Vagina (tissue), 2 donors: ENCODE measurements at regions not wholly inside any gene's neighbourhood (a gene's known extent, or its start where the extent isn't known, plus 50 kb on each side); places are given as distances from the start of the nearest gene placed in this dataset.

Experiments used
- POLR2A ChIP-seq, 2 donors: fragments of 450-650 bp; IDR thresholded peaks; one replicate each; pipeline ENCODE4 v1.6.1; 2017; ENCODE audit warnings: antibody characterized with exemption in 2 of 2, mild to moderate bottlenecking in 2 of 2, moderate library complexity in 2 of 2
- POLR2AphosphoS5 ChIP-seq, 2 donors: sonication (generic); formaldehyde crosslinking; IDR thresholded peaks; one replicate each; pipeline ENCODE4 v1.9.0; 2017; ENCODE audit warnings: antibody characterized with exemption in 2 of 2, mild to moderate bottlenecking in 2 of 2, low read depth in 1 of 2; ENCODE audit not compliant: insufficient read depth in 1 of 2
- TF ChIP-seq, protein P1 (sequence below), 3 experiments: fragments of 450-650 bp in 2 of 3; fragments of 200-600 bp in 1 of 3; sonication (generic) in 1 of 3; IDR thresholded peaks; one replicate each; pipeline ENCODE4 v1.5.1; 2017 to 2019; ENCODE audit warnings: antibody characterized with exemption in 3 of 3, mild to moderate bottlenecking in 2 of 3, moderate library complexity in 2 of 3

DNA sequence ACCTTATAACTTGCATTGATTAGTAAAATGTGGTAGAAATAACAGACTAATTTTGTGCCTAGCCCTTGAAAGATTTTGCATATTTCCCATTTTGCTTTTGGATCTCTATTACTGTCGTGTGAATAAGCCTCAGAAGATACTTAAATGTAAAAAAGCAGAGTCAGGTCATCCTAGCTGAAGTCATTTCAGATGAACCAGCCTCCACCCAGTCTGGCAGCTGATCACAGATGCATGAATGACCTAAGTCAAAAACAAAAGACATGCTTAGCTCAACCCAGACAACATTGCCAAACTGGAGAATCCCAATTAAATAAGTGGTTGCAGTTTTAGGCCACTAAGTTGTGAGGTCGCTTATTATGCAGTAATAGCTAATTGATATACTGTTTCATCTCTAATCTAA, 349.9 kb downstream of the C12orf50 start:
- TF ChIP-seq, protein P1, sequence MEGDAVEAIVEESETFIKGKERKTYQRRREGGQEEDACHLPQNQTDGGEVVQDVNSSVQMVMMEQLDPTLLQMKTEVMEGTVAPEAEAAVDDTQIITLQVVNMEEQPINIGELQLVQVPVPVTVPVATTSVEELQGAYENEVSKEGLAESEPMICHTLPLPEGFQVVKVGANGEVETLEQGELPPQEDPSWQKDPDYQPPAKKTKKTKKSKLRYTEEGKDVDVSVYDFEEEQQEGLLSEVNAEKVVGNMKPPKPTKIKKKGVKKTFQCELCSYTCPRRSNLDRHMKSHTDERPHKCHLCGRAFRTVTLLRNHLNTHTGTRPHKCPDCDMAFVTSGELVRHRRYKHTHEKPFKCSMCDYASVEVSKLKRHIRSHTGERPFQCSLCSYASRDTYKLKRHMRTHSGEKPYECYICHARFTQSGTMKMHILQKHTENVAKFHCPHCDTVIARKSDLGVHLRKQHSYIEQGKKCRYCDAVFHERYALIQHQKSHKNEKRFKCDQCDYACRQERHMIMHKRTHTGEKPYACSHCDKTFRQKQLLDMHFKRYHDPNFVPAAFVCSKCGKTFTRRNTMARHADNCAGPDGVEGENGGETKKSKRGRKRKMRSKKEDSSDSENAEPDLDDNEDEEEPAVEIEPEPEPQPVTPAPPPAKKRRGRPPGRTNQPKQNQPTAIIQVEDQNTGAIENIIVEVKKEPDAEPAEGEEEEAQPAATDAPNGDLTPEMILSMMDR (IDR thresholded peaks at IDR 0.05) = no peak
- TF ChIP-seq POLR2AphosphoS5 (IDR thresholded peaks at IDR 0.05; ENCODE audit: insufficient read depth in 1 of 2, low read depth in 1 of 2) = no peak
- TF ChIP-seq POLR2A (IDR thresholded peaks at IDR 0.05) = no peak
